ENCODE measurements at regions not wholly inside any gene's neighbourhood (a gene's known extent, or its start where the extent isn't known, plus 50 kb on each side); places are given as distances from the start of the nearest gene placed in this dataset.

GRCh38 chr20:60203451-60203850, 245.2 kb downstream of the CDH26 start:
- TF ChIP-seq EZH2 (IDR thresholded peaks at IDR 0.05) (no peak), EZH2phosphoT487 (IDR thresholded peaks at IDR 0.05) (no peak)
- TF ChIP-seq, protein P1, sequence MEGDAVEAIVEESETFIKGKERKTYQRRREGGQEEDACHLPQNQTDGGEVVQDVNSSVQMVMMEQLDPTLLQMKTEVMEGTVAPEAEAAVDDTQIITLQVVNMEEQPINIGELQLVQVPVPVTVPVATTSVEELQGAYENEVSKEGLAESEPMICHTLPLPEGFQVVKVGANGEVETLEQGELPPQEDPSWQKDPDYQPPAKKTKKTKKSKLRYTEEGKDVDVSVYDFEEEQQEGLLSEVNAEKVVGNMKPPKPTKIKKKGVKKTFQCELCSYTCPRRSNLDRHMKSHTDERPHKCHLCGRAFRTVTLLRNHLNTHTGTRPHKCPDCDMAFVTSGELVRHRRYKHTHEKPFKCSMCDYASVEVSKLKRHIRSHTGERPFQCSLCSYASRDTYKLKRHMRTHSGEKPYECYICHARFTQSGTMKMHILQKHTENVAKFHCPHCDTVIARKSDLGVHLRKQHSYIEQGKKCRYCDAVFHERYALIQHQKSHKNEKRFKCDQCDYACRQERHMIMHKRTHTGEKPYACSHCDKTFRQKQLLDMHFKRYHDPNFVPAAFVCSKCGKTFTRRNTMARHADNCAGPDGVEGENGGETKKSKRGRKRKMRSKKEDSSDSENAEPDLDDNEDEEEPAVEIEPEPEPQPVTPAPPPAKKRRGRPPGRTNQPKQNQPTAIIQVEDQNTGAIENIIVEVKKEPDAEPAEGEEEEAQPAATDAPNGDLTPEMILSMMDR (IDR thresholded peaks at IDR 0.05): no peak
